MG63 (cell line): ENCODE measurements at regions not wholly inside any gene's neighbourhood (a gene's known extent, or its start where the extent isn't known, plus 50 kb on each side); places are given as distances from the start of the nearest gene placed in this dataset.

Experiments
- DNase-seq: peaks from one replicate; pipeline ENCODE4 v3.0.0-alpha.2; 2020
- H3K27me3 ChIP-seq: fragments of 250-450 bp; sonication (Bioruptor Pico); 2 replicates; pipeline ENCODE4 v1.5.1; 2020; ENCODE audit warnings: mild to moderate bottlenecking, moderate library complexity
- H3K36me3 ChIP-seq: fragments of 250-450 bp; sonication (Bioruptor Pico); 2 replicates; pipeline ENCODE4 v1.5.1; 2020; ENCODE audit warnings: mild to moderate bottlenecking, moderate library complexity
- H3K4me3 ChIP-seq: fragments of 250-450 bp; sonication (Bioruptor Pico); 2 replicates; pipeline ENCODE4 v1.5.1; 2020; ENCODE audit warnings: mild to moderate bottlenecking, moderate library complexity
- H3K9me3 ChIP-seq: fragments of 250-450 bp; sonication (Bioruptor Pico); 2 replicates; pipeline ENCODE4 v1.5.1; 2020; ENCODE audit warnings: mild to moderate bottlenecking, moderate library complexity

GRCh38 chr16:64845071-64845470 is 276.8 kb downstream of the CDH11 start:
- Histone ChIP-seq H3K4me3 (no peak overlapping the region), H3K9me3 (no peaks in the 10 kb centered on the region), H3K27me3 (no peaks in the 10 kb centered on the region), H3K36me3 (no peaks in the 10 kb centered on the region)
- no peak for DNase-seq

- no peak for DNase-seq
- H3K9me3 ChIP-seq: no peaks in the 10 kb centered on the region
- no peak overlapping the region for H3K4me3 ChIP-seq
- H3K27me3 ChIP-seq: no peaks in the 10 kb centered on the region
- no peaks in the 10 kb centered on the region for H3K36me3 ChIP-seq
These were observed 280.4 kb downstream of the CDH11 start for GRCh38 chr16:64841482-64841881.

- no peak for DNase-seq
- H3K36me3 ChIP-seq: no peaks in the 10 kb centered on the region
- no peaks in the 10 kb centered on the region for H3K9me3 ChIP-seq
- H3K4me3 ChIP-seq: no peak overlapping the region
- H3K27me3 ChIP-seq: no peaks in the 10 kb centered on the region
These were observed 280.8 kb downstream of the CDH11 start for GRCh38 chr16:64841071-64841470.

- Histone ChIP-seq H3K9me3 (no peaks in the 10 kb centered on the region), H3K4me3 (no peak overlapping the region), H3K27me3 (no peaks in the 10 kb centered on the region), H3K36me3 (no peaks in the 10 kb centered on the region)
- DNase-seq: no peak
These were observed 291.2 kb downstream of the CDH11 start for GRCh38 chr16:64830653-64831052.

- H3K9me3 ChIP-seq: no peaks in the 10 kb centered on the region
- no peaks in the 10 kb centered on the region for H3K27me3 ChIP-seq
- DNase-seq: no peak
- H3K36me3 ChIP-seq: no peaks in the 10 kb centered on the region
- no peak overlapping the region for H3K4me3 ChIP-seq
These were observed 292.2 kb downstream of the CDH11 start for GRCh38 chr16:64829678-64830077.

GRCh38 chr16:64826374-64826773 is 295.5 kb downstream of the CDH11 start:
- Histone ChIP-seq H3K4me3 (no peak overlapping the region), H3K9me3 (no peaks in the 10 kb centered on the region), H3K36me3 (no peaks in the 10 kb centered on the region), H3K27me3 (no peaks in the 10 kb centered on the region)
- no peak for DNase-seq

- no peak overlapping the region for H3K4me3 ChIP-seq
- no peak for DNase-seq
- no peaks in the 10 kb centered on the region for H3K27me3 ChIP-seq
- H3K9me3 ChIP-seq: no peaks in the 10 kb centered on the region
- H3K36me3 ChIP-seq: no peaks in the 10 kb centered on the region
These were observed 298.3 kb downstream of the CDH11 start for GRCh38 chr16:64823481-64824075.

GRCh38 chr16:64809876-64810629 is 311.8 kb downstream of the CDH11 start:
- no peak for DNase-seq
- no peak overlapping the region for H3K4me3 ChIP-seq
- no peaks in the 10 kb centered on the region for H3K36me3 ChIP-seq
- no peaks in the 10 kb centered on the region for H3K27me3 ChIP-seq
- no peaks in the 10 kb centered on the region for H3K9me3 ChIP-seq

- Histone ChIP-seq H3K36me3 (no peaks in the 10 kb centered on the region), H3K4me3 (no peak overlapping the region), H3K9me3 (no peaks in the 10 kb centered on the region), H3K27me3 (no peaks in the 10 kb centered on the region)
- DNase-seq: no peak
These were observed 313.4 kb downstream of the CDH11 start for GRCh38 chr16:64808474-64808873.

GRCh38 chr16:64791756-64792155 is 330.1 kb downstream of the CDH11 start:
- H3K4me3 ChIP-seq: no peak overlapping the region
- no peaks in the 10 kb centered on the region for H3K27me3 ChIP-seq
- H3K9me3 ChIP-seq: no peaks in the 10 kb centered on the region
- no peaks in the 10 kb centered on the region for H3K36me3 ChIP-seq
- no peak for DNase-seq

GRCh38 chr16:64784635-64785034 is 337.2 kb downstream of the CDH11 start:
- H3K9me3 ChIP-seq: no peaks in the 10 kb centered on the region
- H3K36me3 ChIP-seq: no peaks in the 10 kb centered on the region
- no peaks in the 10 kb centered on the region for H3K27me3 ChIP-seq
- no peak for DNase-seq
- H3K4me3 ChIP-seq: no peak overlapping the region

- Histone ChIP-seq H3K4me3 (no peak overlapping the region), H3K27me3 (no peaks in the 10 kb centered on the region), H3K36me3 (no peaks in the 10 kb centered on the region), H3K9me3 (no peaks in the 10 kb centered on the region)
- no peak for DNase-seq
These were observed 339.4 kb downstream of the CDH11 start for GRCh38 chr16:64782484-64782883.

GRCh38 chr16:64780445-64780844 is 341.4 kb downstream of the CDH11 start:
- Histone ChIP-seq H3K36me3 (no peaks in the 10 kb centered on the region), H3K9me3 (no peaks in the 10 kb centered on the region), H3K27me3 (no peaks in the 10 kb centered on the region), H3K4me3 (no peak overlapping the region)
- no peak for DNase-seq

GRCh38 chr16:64778777-64779176 is 343.1 kb downstream of the CDH11 start:
- Histone ChIP-seq H3K27me3 (no peaks in the 10 kb centered on the region), H3K4me3 (no peak overlapping the region), H3K36me3 (no peaks in the 10 kb centered on the region), H3K9me3 (no peaks in the 10 kb centered on the region)
- no peak for DNase-seq

GRCh38 chr16:64773638-64774037 is 348.2 kb downstream of the CDH11 start:
- DNase-seq: no peak
- H3K27me3 ChIP-seq: no peaks in the 10 kb centered on the region
- no peak overlapping the region for H3K4me3 ChIP-seq
- H3K36me3 ChIP-seq: no peaks in the 10 kb centered on the region
- no peaks in the 10 kb centered on the region for H3K9me3 ChIP-seq

- no peak overlapping the region for H3K4me3 ChIP-seq
- no peaks in the 10 kb centered on the region for H3K9me3 ChIP-seq
- H3K27me3 ChIP-seq: no peaks in the 10 kb centered on the region
- H3K36me3 ChIP-seq: no peaks in the 10 kb centered on the region
- no peak for DNase-seq
These were observed 348.7 kb downstream of the CDH11 start for GRCh38 chr16:64773184-64773583.

- Histone ChIP-seq H3K4me3 (no peak overlapping the region), H3K27me3 (no peaks in the 10 kb centered on the region), H3K36me3 (no peaks in the 10 kb centered on the region), H3K9me3 (no peaks in the 10 kb centered on the region)
- no peak for DNase-seq
These were observed 350.6 kb downstream of the CDH11 start for GRCh38 chr16:64771273-64771672.

GRCh38 chr16:64762211-64762610 is 359.7 kb downstream of the CDH11 start:
- no peak overlapping the region for H3K4me3 ChIP-seq
- no peaks in the 10 kb centered on the region for H3K36me3 ChIP-seq
- DNase-seq: no peak
- H3K9me3 ChIP-seq: no peaks in the 10 kb centered on the region
- H3K27me3 ChIP-seq: no peaks in the 10 kb centered on the region
